SK-N-SH (cell line): ENCODE measurements at regions not wholly inside any gene's neighbourhood (a gene's known extent, or its start where the extent isn't known, plus 50 kb on each side); places are given as distances from the start of the nearest gene placed in this dataset.

Source experiments
- CTCF ChIA-PET: fragments of 300-600, 350-600 bp; formaldehyde crosslinking; extraction: SDS; loops from one replicate; lab custom pipeline; 2021; lab: Yijun Ruan, JAX
- POLR2A ChIA-PET: fragments of 350-600 bp; sonication (Branson Sonifier 250); formaldehyde crosslinking; extraction: SDS; loops from one replicate; lab custom pipeline; 2020; ENCODE audit warnings: antibody characterized with exemption, inconsistent platforms; lab: Yijun Ruan, JAX
- DNase-seq: peaks from one replicate; pipeline ENCODE4 v3.0.0; 2012
- H2AFZ ChIP-seq: fragments of 200-600 bp; sonication (generic); 2 replicates; pipeline ENCODE4 v1.8.1; 2016; ENCODE audit warnings: antibody characterized with exemption, mild to moderate bottlenecking, low read depth
- H3F3A ChIP-seq: fragments of 200-600 bp; sonication (generic); replicated peaks from 2 replicates; pipeline ENCODE3; 2016; ENCODE audit warnings: antibody characterized with exemption, mild to moderate bottlenecking; ENCODE audit not compliant: insufficient read depth
- H3K27ac ChIP-seq, 2 experiments: fragments of 200-500 bp in 1 of 2; fragments of 200-600 bp in 1 of 2; sonication (Bioruptor generic) in 1 of 2; sonication (generic), shearing (Covaris generic) in 1 of 2; 2 replicates each; pipeline versions ENCODE4 v1.5.1 to v1.6.1; 2014 to 2016; ENCODE audit warnings: low read depth in 2 of 2, inconsistent platforms in 1 of 2, low read length in 1 of 2, mild to moderate bottlenecking in 1 of 2, mixed read lengths in 1 of 2
- H3K27me3 ChIP-seq: fragments of 200-600 bp; sonication (generic), shearing (Covaris generic); 2 replicates; pipeline ENCODE4 v1.6.1; 2016; ENCODE audit warnings: mixed run types; ENCODE audit not compliant: insufficient read depth
- H3K36me3 ChIP-seq, 2 experiments: fragments of 200-500 bp in 1 of 2; fragments of 200-600 bp in 1 of 2; sonication (Bioruptor generic) in 1 of 2; sonication (generic) in 1 of 2; replicated peaks in 1 of 2; 2 replicates each; pipeline versions ENCODE3 to v1.5.1; 2014 to 2016; ENCODE audit warnings: low read length in 1 of 2, mild to moderate bottlenecking in 1 of 2; ENCODE audit not compliant: insufficient read depth in 2 of 2, control insufficient read depth in 1 of 2
- H3K4me1 ChIP-seq, 2 experiments: fragments of 200-500 bp in 1 of 2; fragments of 200-600 bp in 1 of 2; sonication (Bioruptor generic) in 1 of 2; sonication (generic), shearing (Covaris generic) in 1 of 2; 2 replicates each; pipeline versions ENCODE4 v1.5.1 to v1.6.1; 2014 to 2016; ENCODE audit warnings: low read depth in 1 of 2, low read length in 1 of 2, mixed run types in 1 of 2; ENCODE audit not compliant: insufficient read depth in 2 of 2, control insufficient read depth in 1 of 2
- H3K4me2 ChIP-seq: fragments of 200-600 bp; sonication (generic), shearing (Covaris generic); 2 replicates; pipeline ENCODE4 v1.6.1; 2017; ENCODE audit warnings: mixed run types
- H3K4me3 ChIP-seq, 2 experiments: fragments of 200-500 bp in 1 of 2; fragments of 200-600 bp in 1 of 2; sonication (Bioruptor generic) in 1 of 2; sonication (generic), shearing (Covaris generic) in 1 of 2; 2 replicates each; pipeline versions ENCODE4 v1.5.1 to v1.8.1; 2014 to 2016; ENCODE audit warnings: low read depth in 2 of 2, inconsistent platforms in 1 of 2, low read length in 1 of 2, mild to moderate bottlenecking in 1 of 2, mixed read lengths in 1 of 2, moderate library complexity in 1 of 2
- H3K79me2 ChIP-seq: fragments of 200-600 bp; sonication (generic); 2 replicates; pipeline ENCODE4 v1.8.1; 2017; ENCODE audit warnings: mild to moderate bottlenecking; ENCODE audit not compliant: insufficient read depth
- H3K9ac ChIP-seq: fragments of 200-600 bp; sonication (generic); 2 replicates; pipeline ENCODE4 v1.6.1; 2017; ENCODE audit warnings: mixed run types
- H3K9me2 ChIP-seq: fragments of 200-600 bp; sonication (generic); 2 replicates; pipeline ENCODE4 v1.6.1; 2017; ENCODE audit warnings: mixed run types
- H3K9me3 ChIP-seq: fragments of 200-600 bp; sonication (generic); 2 replicates; pipeline ENCODE4 v1.6.1; 2017; ENCODE audit warnings: mixed run types, mild to moderate bottlenecking, moderate library complexity
- H4K20me1 ChIP-seq: fragments of 200-600 bp; sonication (generic); 2 replicates; pipeline ENCODE4 v1.6.1; 2017; ENCODE audit warnings: mild to moderate bottlenecking, mixed run types; ENCODE audit not compliant: insufficient read depth
- GABPA ChIP-seq: IDR thresholded peaks from 2 replicates; pipeline ENCODE4 v1.4.0; 2012; ENCODE audit warnings: low read depth, mild to moderate bottlenecking
- JUND ChIP-seq: IDR thresholded peaks from 2 replicates; pipeline ENCODE4 v1.4.0; 2012
- MEF2A ChIP-seq: IDR thresholded peaks from 2 replicates; pipeline ENCODE4 v1.4.0; 2012; ENCODE audit warnings: low read depth, borderline replicate concordance
- RCOR1 ChIP-seq: fragments of 150-350 bp; IDR thresholded peaks from 2 replicates; pipeline ENCODE4 v1.6.1; 2017; ENCODE audit warnings: antibody characterized with exemption, low read length
- RXRA ChIP-seq: IDR thresholded peaks from 2 replicates; pipeline ENCODE4 v1.4.0; 2012; ENCODE audit warnings: low read depth, mild to moderate bottlenecking, borderline replicate concordance
- SMC3 ChIP-seq: IDR thresholded peaks from 2 replicates; pipeline ENCODE4 v1.6.1; 2012; ENCODE audit warnings: low read depth, low read length, improper control_type of control experiment
- YY1 ChIP-seq: IDR thresholded peaks from 2 replicates; pipeline ENCODE4 v1.4.0; 2012; ENCODE audit warnings: low read depth, mild to moderate bottlenecking
- WGBS: methylation state at CpG from one replicate; pipeline ENCODE4 v1.1.6; 2017; ENCODE audit warnings: low lambda C conversion rate; 5-methylcytosine and 5-hydroxymethylcytosine counted together
- TF ChIP-seq, protein P1 (sequence below): IDR thresholded peaks from 2 replicates; pipeline ENCODE4 v1.4.0; 2012; ENCODE audit warnings: low read depth, borderline replicate concordance
- TF ChIP-seq, protein P2 (sequence below): fragments of 200-600 bp; sonication (generic); IDR thresholded peaks from 2 replicates; pipeline ENCODE4 v1.6.1; 2017; ENCODE audit warnings: antibody characterized with exemption, mild to moderate bottlenecking, moderate library complexity
- TF ChIP-seq, protein P3 (sequence below): fragments of 150-350 bp; IDR thresholded peaks from 2 replicates; pipeline ENCODE4 v1.6.1; 2017; ENCODE audit warnings: antibody characterized with exemption, low read length, low read depth, borderline replicate concordance
- TF ChIP-seq, protein P4 (sequence below): IDR thresholded peaks from 2 replicates; pipeline ENCODE4 v1.6.1; 2012; ENCODE audit warnings: mild to moderate bottlenecking, low read depth, low read length, moderate library complexity

DNA sequence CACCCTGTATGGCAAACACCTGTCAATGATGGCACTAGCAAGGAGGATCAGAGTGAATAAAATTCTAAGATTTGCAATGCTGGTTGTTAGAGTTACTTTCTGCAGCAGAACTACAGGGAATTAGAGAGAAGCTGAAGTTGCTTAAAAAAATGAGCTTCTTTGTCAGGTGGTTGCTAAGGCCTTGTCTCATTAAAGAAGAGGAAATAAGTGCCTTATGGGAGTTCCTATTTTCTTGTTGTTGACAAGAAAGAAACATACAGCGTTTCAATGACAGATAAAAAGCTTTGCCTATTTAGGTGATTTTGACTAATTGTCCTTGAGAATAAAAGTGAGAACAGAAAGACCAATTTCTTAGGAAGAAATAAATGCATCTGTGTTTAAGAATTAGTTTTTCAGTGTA is 106.0 kb upstream of the ARHGAP24 start:
- CTCF ChIA-PET: interaction anchor here (0.7 to 6.0 kb wide), 9 partner anchors 10 to 285 kb away, joined by 3 to 40 read pairs (median 5); no protein-coding TSS in a partner anchor
- no peak overlapping the region for H3K4me2 ChIP-seq
- H3K4me1 ChIP-seq: no peaks in the 10 kb centered on the region
- H3K27me3 ChIP-seq: no peaks in the 10 kb centered on the region
- no peaks in the 10 kb centered on the region for H3F3A ChIP-seq
- TF ChIP-seq, protein P1, sequence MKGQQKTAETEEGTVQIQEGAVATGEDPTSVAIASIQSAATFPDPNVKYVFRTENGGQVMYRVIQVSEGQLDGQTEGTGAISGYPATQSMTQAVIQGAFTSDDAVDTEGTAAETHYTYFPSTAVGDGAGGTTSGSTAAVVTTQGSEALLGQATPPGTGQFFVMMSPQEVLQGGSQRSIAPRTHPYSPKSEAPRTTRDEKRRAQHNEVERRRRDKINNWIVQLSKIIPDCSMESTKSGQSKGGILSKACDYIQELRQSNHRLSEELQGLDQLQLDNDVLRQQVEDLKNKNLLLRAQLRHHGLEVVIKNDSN: no peak
- no peak for TF ChIP-seq RCOR1
- TF ChIP-seq, protein P2, sequence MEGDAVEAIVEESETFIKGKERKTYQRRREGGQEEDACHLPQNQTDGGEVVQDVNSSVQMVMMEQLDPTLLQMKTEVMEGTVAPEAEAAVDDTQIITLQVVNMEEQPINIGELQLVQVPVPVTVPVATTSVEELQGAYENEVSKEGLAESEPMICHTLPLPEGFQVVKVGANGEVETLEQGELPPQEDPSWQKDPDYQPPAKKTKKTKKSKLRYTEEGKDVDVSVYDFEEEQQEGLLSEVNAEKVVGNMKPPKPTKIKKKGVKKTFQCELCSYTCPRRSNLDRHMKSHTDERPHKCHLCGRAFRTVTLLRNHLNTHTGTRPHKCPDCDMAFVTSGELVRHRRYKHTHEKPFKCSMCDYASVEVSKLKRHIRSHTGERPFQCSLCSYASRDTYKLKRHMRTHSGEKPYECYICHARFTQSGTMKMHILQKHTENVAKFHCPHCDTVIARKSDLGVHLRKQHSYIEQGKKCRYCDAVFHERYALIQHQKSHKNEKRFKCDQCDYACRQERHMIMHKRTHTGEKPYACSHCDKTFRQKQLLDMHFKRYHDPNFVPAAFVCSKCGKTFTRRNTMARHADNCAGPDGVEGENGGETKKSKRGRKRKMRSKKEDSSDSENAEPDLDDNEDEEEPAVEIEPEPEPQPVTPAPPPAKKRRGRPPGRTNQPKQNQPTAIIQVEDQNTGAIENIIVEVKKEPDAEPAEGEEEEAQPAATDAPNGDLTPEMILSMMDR: no peak
- TF ChIP-seq, protein P3, sequence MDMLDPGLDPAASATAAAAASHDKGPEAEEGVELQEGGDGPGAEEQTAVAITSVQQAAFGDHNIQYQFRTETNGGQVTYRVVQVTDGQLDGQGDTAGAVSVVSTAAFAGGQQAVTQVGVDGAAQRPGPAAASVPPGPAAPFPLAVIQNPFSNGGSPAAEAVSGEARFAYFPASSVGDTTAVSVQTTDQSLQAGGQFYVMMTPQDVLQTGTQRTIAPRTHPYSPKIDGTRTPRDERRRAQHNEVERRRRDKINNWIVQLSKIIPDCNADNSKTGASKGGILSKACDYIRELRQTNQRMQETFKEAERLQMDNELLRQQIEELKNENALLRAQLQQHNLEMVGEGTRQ: no peak
- TF ChIP-seq SMC3: no peak
- no peak for TF ChIP-seq MEF2A
- no peak for TF ChIP-seq RXRA
- TF ChIP-seq YY1: no peak
- TF ChIP-seq, all 33 proteins: peak for 0
- 86% methylated on average over 1 of the region's 1 CpG for WGBS
- Histone ChIP-seq H3K4me3 (no peak overlapping the region), H3K9me2 (no peaks in the 10 kb centered on the region), H4K20me1 (no peaks in the 10 kb centered on the region), H3K27ac (no peak overlapping the region), H2AFZ (no peak overlapping the region), H3K79me2 (no peaks in the 10 kb centered on the region), H3K36me3 (no peaks in the 10 kb centered on the region), H3K9ac (no peak overlapping the region), H3K9me3 (no peaks in the 10 kb centered on the region)
- POLR2A ChIA-PET: no interaction called here
- DNase-seq: no peak

DNA sequence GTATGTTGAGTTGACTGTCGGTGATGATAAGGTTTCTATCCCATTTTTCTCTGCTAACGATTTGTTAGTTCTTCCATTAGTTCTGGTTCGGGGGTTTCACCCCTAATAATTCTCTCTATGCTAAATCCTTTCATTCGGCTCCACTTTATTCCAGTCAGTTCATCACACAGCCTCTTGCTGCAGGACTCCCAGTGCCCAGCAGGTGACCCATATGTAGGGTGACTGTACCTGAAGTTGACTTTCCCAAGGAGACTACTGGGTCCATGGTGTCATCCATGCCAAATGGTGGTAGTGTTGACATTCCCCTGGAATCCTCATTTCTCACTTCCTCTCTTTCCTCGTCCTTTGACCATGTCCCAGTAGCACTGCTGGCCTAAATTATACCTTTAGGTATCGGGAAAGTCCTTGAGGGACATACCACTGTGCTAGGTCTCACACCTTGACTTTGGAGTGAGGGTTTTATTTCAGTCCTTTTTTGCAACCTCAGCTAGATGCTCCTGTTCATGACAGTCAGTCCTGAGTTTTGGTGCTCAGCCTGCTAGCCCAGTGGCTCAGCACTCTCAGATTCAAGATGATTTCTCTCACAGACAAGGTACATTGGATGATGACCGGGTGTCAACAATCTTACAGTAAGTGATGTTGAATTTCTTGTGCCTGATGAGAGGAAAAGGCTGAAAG is 105.1 kb upstream of the ARHGAP24 start:
- no peak for TF ChIP-seq GABPA
- TF ChIP-seq, protein P2: no peak
- no peak for TF ChIP-seq JUND
- TF ChIP-seq, protein P4, sequence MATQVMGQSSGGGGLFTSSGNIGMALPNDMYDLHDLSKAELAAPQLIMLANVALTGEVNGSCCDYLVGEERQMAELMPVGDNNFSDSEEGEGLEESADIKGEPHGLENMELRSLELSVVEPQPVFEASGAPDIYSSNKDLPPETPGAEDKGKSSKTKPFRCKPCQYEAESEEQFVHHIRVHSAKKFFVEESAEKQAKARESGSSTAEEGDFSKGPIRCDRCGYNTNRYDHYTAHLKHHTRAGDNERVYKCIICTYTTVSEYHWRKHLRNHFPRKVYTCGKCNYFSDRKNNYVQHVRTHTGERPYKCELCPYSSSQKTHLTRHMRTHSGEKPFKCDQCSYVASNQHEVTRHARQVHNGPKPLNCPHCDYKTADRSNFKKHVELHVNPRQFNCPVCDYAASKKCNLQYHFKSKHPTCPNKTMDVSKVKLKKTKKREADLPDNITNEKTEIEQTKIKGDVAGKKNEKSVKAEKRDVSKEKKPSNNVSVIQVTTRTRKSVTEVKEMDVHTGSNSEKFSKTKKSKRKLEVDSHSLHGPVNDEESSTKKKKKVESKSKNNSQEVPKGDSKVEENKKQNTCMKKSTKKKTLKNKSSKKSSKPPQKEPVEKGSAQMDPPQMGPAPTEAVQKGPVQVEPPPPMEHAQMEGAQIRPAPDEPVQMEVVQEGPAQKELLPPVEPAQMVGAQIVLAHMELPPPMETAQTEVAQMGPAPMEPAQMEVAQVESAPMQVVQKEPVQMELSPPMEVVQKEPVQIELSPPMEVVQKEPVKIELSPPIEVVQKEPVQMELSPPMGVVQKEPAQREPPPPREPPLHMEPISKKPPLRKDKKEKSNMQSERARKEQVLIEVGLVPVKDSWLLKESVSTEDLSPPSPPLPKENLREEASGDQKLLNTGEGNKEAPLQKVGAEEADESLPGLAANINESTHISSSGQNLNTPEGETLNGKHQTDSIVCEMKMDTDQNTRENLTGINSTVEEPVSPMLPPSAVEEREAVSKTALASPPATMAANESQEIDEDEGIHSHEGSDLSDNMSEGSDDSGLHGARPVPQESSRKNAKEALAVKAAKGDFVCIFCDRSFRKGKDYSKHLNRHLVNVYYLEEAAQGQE: no peak
- Histone ChIP-seq H3K27me3 (no peaks in the 10 kb centered on the region), H3K9me3 (no peaks in the 10 kb centered on the region), H3K4me3 (no peak overlapping the region), H3K9me2 (no peaks in the 10 kb centered on the region), H2AFZ (no peak overlapping the region), H3K4me1 (no peaks in the 10 kb centered on the region), H3K36me3 (no peaks in the 10 kb centered on the region), H3F3A (no peaks in the 10 kb centered on the region), H3K9ac (no peak overlapping the region), H3K4me2 (no peak overlapping the region), H4K20me1 (no peaks in the 10 kb centered on the region), H3K27ac (no peak overlapping the region), H3K79me2 (no peaks in the 10 kb centered on the region)
- WGBS: 49% methylated on average over 7 of the region's 7 CpGs
- POLR2A ChIA-PET: no interaction called here
- CTCF ChIA-PET: interaction anchor here (0.6 to 6.0 kb wide), 13 partner anchors 8 to 336 kb away, joined by 3 to 40 read pairs (median 4); no protein-coding TSS in a partner anchor
- DNase-seq: no peak
